Muscle of leg (tissue), 3 donors: ENCODE measurements at regions not wholly inside any gene's neighbourhood (a gene's known extent, or its start where the extent isn't known, plus 50 kb on each side); places are given as distances from the start of the nearest gene placed in this dataset.
"Not testable (repeated sequence)": the region's sequence is repeated elsewhere in the genome, so short reads cannot be mapped to it uniquely, and the experiment has no call there.

Experiments used
- DNase-seq: peaks from one replicate; pipeline ENCODE4 v3.0.0; 2013
- H3K27ac ChIP-seq: one replicate; pipeline ENCODE4 v1.5.1; 2013; ENCODE audit warnings: mild to moderate bottlenecking, low read length, control low read depth
- H3K27me3 ChIP-seq: one replicate; pipeline ENCODE4 v1.6.1; 2013; ENCODE audit warnings: low read length; ENCODE audit not compliant: control insufficient read depth, insufficient read depth
- H3K36me3 ChIP-seq: one replicate; pipeline ENCODE4 v1.6.1; 2013; ENCODE audit warnings: low read length; ENCODE audit not compliant: control insufficient read depth, insufficient read depth
- H3K4me1 ChIP-seq: one replicate; pipeline ENCODE4 v1.6.1; 2013; ENCODE audit warnings: low read length; ENCODE audit not compliant: control insufficient read depth, insufficient read depth
- H3K4me3 ChIP-seq: one replicate; pipeline ENCODE4 v1.5.1; 2013; ENCODE audit warnings: low read length, control low read depth
- H3K9me3 ChIP-seq: replicated peaks from 2 replicates; pipeline ENCODE4 v1.6.1; 2013; ENCODE audit warnings: low read depth, low read length; ENCODE audit not compliant: control insufficient read depth
- WGBS: methylation state at CpG from one replicate; pipeline ENCODE4 v1.1.5; 2013; ENCODE audit warnings: missing lambda C conversion rate; ENCODE audit not compliant: insufficient coverage; 5-methylcytosine and 5-hydroxymethylcytosine counted together

- Histone ChIP-seq H3K27me3 (no peaks in the 10 kb centered on the region), H3K27ac (no peak overlapping the region), H3K9me3 (no peaks in the 10 kb centered on the region), H3K36me3 (no peaks in the 10 kb centered on the region), H3K4me1 (no peaks in the 10 kb centered on the region), H3K4me3 (no peak overlapping the region)
- WGBS: no CpG with 5 or more reads among the region's 2 CpGs
- no peak for DNase-seq
These were observed 1977.2 kb downstream of the PCDH7 start for GRCh38 chr4:32697281-32697814.

GRCh38 chr4:32700838-32701237 lies 1980.7 kb downstream of the PCDH7 start:
- H3K4me3 ChIP-seq: no peak overlapping the region
- H3K27ac ChIP-seq: no peak overlapping the region
- H3K36me3 ChIP-seq: no peaks in the 10 kb centered on the region
- 67% methylated on average over 1 of the region's 1 CpG for whole genome bisulfite sequencing
- DNase-seq: no peak
- H3K4me1 ChIP-seq: no peaks in the 10 kb centered on the region
- H3K27me3 ChIP-seq: no peaks in the 10 kb centered on the region
- H3K9me3 ChIP-seq: no peaks in the 10 kb centered on the region

GRCh38 chr4:32706893-32707292 lies 1986.7 kb downstream of the PCDH7 start:
- Histone ChIP-seq H3K27ac (no peak overlapping the region), H3K4me1 (no peaks in the 10 kb centered on the region), H3K4me3 (no peak overlapping the region), H3K9me3 (no peaks in the 10 kb centered on the region), H3K27me3 (no peaks in the 10 kb centered on the region), H3K36me3 (no peaks in the 10 kb centered on the region)
- DNase-seq: no peak
- no CpG with 5 or more reads among the region's 1 CpG for WGBS

- H3K27me3 ChIP-seq, H3K4me3 ChIP-seq, H3K4me1 ChIP-seq, H3K36me3 ChIP-seq, H3K9me3 ChIP-seq, H3K27ac ChIP-seq, DNase-seq: not testable (repeated sequence)
- 96% methylated on average over 16 of the region's 42 CpGs for WGBS
These were observed 1996.0 kb downstream of the PCDH7 start for GRCh38 chr4:32716090-32716620.

GRCh38 chr4:32735856-32736590 lies 2015.9 kb downstream of the PCDH7 start:
- DNase-seq: no peak
- no peaks in the 10 kb centered on the region for H3K9me3 ChIP-seq
- no peaks in the 10 kb centered on the region for H3K36me3 ChIP-seq
- H3K27me3 ChIP-seq: no peaks in the 10 kb centered on the region
- no peak overlapping the region for H3K4me3 ChIP-seq
- H3K4me1 ChIP-seq: no peaks in the 10 kb centered on the region
- H3K27ac ChIP-seq: no peak overlapping the region
- 69% methylated on average over 4 of the region's 5 CpGs for WGBS

GRCh38 chr4:32744211-32744610 lies 2024.0 kb downstream of the PCDH7 start:
- H3K4me1 ChIP-seq: no peaks in the 10 kb centered on the region
- peak; percentile 68 for DNase-seq
- no peaks in the 10 kb centered on the region for H3K27me3 ChIP-seq
- no peak overlapping the region for H3K4me3 ChIP-seq
- H3K27ac ChIP-seq: no peak overlapping the region
- WGBS: no CpG with 5 or more reads among the region's 2 CpGs
- H3K9me3 ChIP-seq: no peaks in the 10 kb centered on the region
- H3K36me3 ChIP-seq: no peaks in the 10 kb centered on the region

GRCh38 chr4:32745351-32745750 lies 2025.2 kb downstream of the PCDH7 start:
- Histone ChIP-seq H3K4me3 (no peak overlapping the region), H3K36me3 (no peaks in the 10 kb centered on the region), H3K4me1 (no peaks in the 10 kb centered on the region), H3K27ac (no peak overlapping the region), H3K9me3 (no peaks in the 10 kb centered on the region), H3K27me3 (no peaks in the 10 kb centered on the region)
- no CpG with 5 or more reads among the region's 1 CpG for WGBS
- no peak for DNase-seq

- Histone ChIP-seq H3K27ac (no peak overlapping the region), H3K27me3 (no peaks in the 10 kb centered on the region)
These were observed 2027.9 kb downstream of the PCDH7 start for GRCh38 chr4:32748061-32748460.

GRCh38 chr4:32748498-32748897 lies 2028.3 kb downstream of the PCDH7 start:
- no peak overlapping the region for H3K4me3 ChIP-seq
- no peaks in the 10 kb centered on the region for H3K27me3 ChIP-seq
- no peaks in the 10 kb centered on the region for H3K9me3 ChIP-seq
- no peaks in the 10 kb centered on the region for H3K36me3 ChIP-seq
- no peak overlapping the region for H3K27ac ChIP-seq
- no peak for DNase-seq
- H3K4me1 ChIP-seq: no peaks in the 10 kb centered on the region
- WGBS: 81% methylated on average over 6 of the region's 9 CpGs

More at GRCh38 chr4:32748061-32748460, 2027.9 kb downstream of the PCDH7 start:
- DNase-seq: no peak
- H3K36me3 ChIP-seq: no peaks in the 10 kb centered on the region
- no peaks in the 10 kb centered on the region for H3K4me1 ChIP-seq
- H3K9me3 ChIP-seq: no peaks in the 10 kb centered on the region
- WGBS: 93% methylated on average over 10 of the region's 13 CpGs
- H3K4me3 ChIP-seq: no peak overlapping the region

GRCh38 chr4:32752962-32753361 lies 2032.8 kb downstream of the PCDH7 start:
- Histone ChIP-seq H3K4me1 (no peaks in the 10 kb centered on the region), H3K27ac (no peak overlapping the region), H3K36me3 (no peaks in the 10 kb centered on the region), H3K27me3 (no peaks in the 10 kb centered on the region), H3K9me3 (no peaks in the 10 kb centered on the region), H3K4me3 (no peak overlapping the region)
- DNase-seq: no peak
- WGBS: no CpG with 5 or more reads among the region's 4 CpGs
